Adrenal gland (tissue), 9 donors: ENCODE measurements at regions not wholly inside any gene's neighbourhood (a gene's known extent, or its start where the extent isn't known, plus 50 kb on each side); places are given as distances from the start of the nearest gene placed in this dataset.

ENCODE experiments used
- DNase-seq, 7 donors: peaks; one replicate each; pipeline ENCODE4 v3.0.0-alpha.2; 2019 to 2020
- H3K27ac ChIP-seq, 5 donors: fragments of 200-600 bp; sonication (generic) in 4 of 5; 1 replicate in 3 of 5; 2 replicates in 2 of 5; pipeline versions ENCODE4 v1.5.1 to v1.8.0; 2016 to 2020; ENCODE audit warnings: mild to moderate bottlenecking in 1 of 5
- H3K27me3 ChIP-seq: fragments of 200-600 bp; 2 replicates; pipeline ENCODE4 v1.8.0; 2021
- H3K36me3 ChIP-seq, 2 donors: fragments of 200-600 bp; replicated peaks in 1 of 2; 1 replicate in 1 of 2; 2 replicates in 1 of 2; pipeline versions ENCODE4 v1.5.1 to v1.8.0; 2018 to 2022
- H3K4me1 ChIP-seq, 2 donors: fragments of 200-600 bp; replicated peaks in 1 of 2; 1 replicate in 1 of 2; 2 replicates in 1 of 2; pipeline versions ENCODE4 v1.5.1 to v1.8.0; 2018 to 2021
- H3K4me3 ChIP-seq, 4 donors: fragments of 200-600 bp; sonication (generic) in 3 of 4; one replicate each; pipeline ENCODE4 v1.5.1; 2016 to 2018
- H3K9me3 ChIP-seq, 3 donors: fragments of 200-600 bp; sonication (generic) in 1 of 3; replicated peaks in 1 of 3; 1 replicate in 2 of 3; 2 replicates in 1 of 3; pipeline versions ENCODE4 v1.5.1 to v1.8.0; 2016 to 2021
- CTCF ChIP-seq, 6 experiments: fragments of 450-650 bp in 4 of 6; fragments of 200-600 bp in 2 of 6; sonication (generic) in 1 of 6; IDR thresholded peaks; 1 replicate in 5 of 6; 2 replicates in 1 of 6; pipeline versions ENCODE4 v1.5.1 to v1.8.0; 2016 to 2021; ENCODE audit warnings: antibody characterized with exemption in 6 of 6, mild to moderate bottlenecking in 2 of 6, moderate library complexity in 1 of 6
- POLR2A ChIP-seq, 2 donors: fragments of 450-650 bp; IDR thresholded peaks; one replicate each; pipeline ENCODE4 v1.6.1; 2017; ENCODE audit warnings: antibody characterized with exemption in 2 of 2, mild to moderate bottlenecking in 2 of 2, moderate library complexity in 1 of 2
- WGBS, 4 donors: extraction: QIAGEN DNeasy Blood & Tissue Kit in 2 of 4; methylation state at CpG; one replicate each; pipeline versions ENCODE4 v1.1.5 to v1.1.7; 2013 to 2017; 5-methylcytosine and 5-hydroxymethylcytosine counted together
- intact Hi-C, 2 donors: fragments of 100-400 bp; cut with DNase I; formaldehyde crosslinking; loops; one replicate each; pipeline versions ENCODE4 v1.14.1 to v1.15.0; 2022 to 2023
- donor health status: healthy with polysubstance abuse.
- donor health status: Bipolar disorder and iron deficiency.
- donor health status: DM: yes; HTN: yes; CAD: no.
- donor health status: DM: no; HTN: no; CAD: no.
- donor health status: DM: no; HTN: no; CAD: no.

GRCh38 chr5:68679041-68679440 lies 414.8 kb upstream of the SLC30A5 start:
- H3K27ac ChIP-seq: no peak overlapping the region
- H3K4me1 ChIP-seq: no peaks in the 10 kb centered on the region
- DNase-seq: no peak
- intact Hi-C loops: no loop called here
- H3K27me3 ChIP-seq: no peaks in the 10 kb centered on the region
- WGBS, 4 donors: 83 to 95% (median 92%) methylated on average over 1 of the region's 1 CpG
- no peak overlapping the region for H3K4me3 ChIP-seq
- H3K9me3 ChIP-seq: no peaks in the 10 kb centered on the region
- TF ChIP-seq CTCF (IDR thresholded peaks at IDR 0.05): no peak
- no peak for TF ChIP-seq POLR2A (IDR thresholded peaks at IDR 0.05)
- no peaks in the 10 kb centered on the region for H3K36me3 ChIP-seq

GRCh38 chr5:68680366-68680765 lies 413.4 kb upstream of the SLC30A5 start:
- Histone ChIP-seq H3K27me3 (no peaks in the 10 kb centered on the region), H3K27ac (no peak overlapping the region), H3K36me3 (no peaks in the 10 kb centered on the region), H3K9me3 (no peaks in the 10 kb centered on the region), H3K4me3 (no peak overlapping the region), H3K4me1 (no peaks in the 10 kb centered on the region)
- DNase-seq: no peak
- intact Hi-C loops: no loop called here
- TF ChIP-seq POLR2A (IDR thresholded peaks at IDR 0.05): no peak
- no peak for TF ChIP-seq CTCF (IDR thresholded peaks at IDR 0.05)

GRCh38 chr5:68681929-68682328 lies 411.9 kb upstream of the SLC30A5 start:
- no peaks in the 10 kb centered on the region for H3K4me1 ChIP-seq
- H3K36me3 ChIP-seq: no peaks in the 10 kb centered on the region
- no peak for TF ChIP-seq POLR2A (IDR thresholded peaks at IDR 0.05)
- no peak for TF ChIP-seq CTCF (IDR thresholded peaks at IDR 0.05)
- H3K27ac ChIP-seq: no peak overlapping the region
- intact Hi-C loops: no loop called here
- H3K27me3 ChIP-seq: no peaks in the 10 kb centered on the region
- no peak for DNase-seq
- H3K4me3 ChIP-seq: no peak overlapping the region
- no peaks in the 10 kb centered on the region for H3K9me3 ChIP-seq

- intact Hi-C loops: no loop called here
- Histone ChIP-seq H3K27me3 (no peaks in the 10 kb centered on the region), H3K4me3 (no peak overlapping the region), H3K36me3 (no peaks in the 10 kb centered on the region), H3K4me1 (no peaks in the 10 kb centered on the region), H3K9me3 (no peaks in the 10 kb centered on the region), H3K27ac (no peak overlapping the region)
- TF ChIP-seq CTCF (IDR thresholded peaks at IDR 0.05) (no peak), POLR2A (IDR thresholded peaks at IDR 0.05) (no peak)
- no peak for DNase-seq
- WGBS, 4 donors: 58 to 71% (median 65%) methylated on average over 6 of the region's 6 CpGs
Observed at GRCh38 chr5:68682400-68683160, 411.2 kb upstream of the SLC30A5 start.
